Parathyroid adenoma (tissue), 2 donors: ENCODE measurements at regions not wholly inside any gene's neighbourhood (a gene's known extent, or its start where the extent isn't known, plus 50 kb on each side); places are given as distances from the start of the nearest gene placed in this dataset.

Source experiments
- H2AFZ ChIP-seq: fragments of 300-600 bp; sonication (generic); one replicate; pipeline ENCODE4 v1.7.0; 2017; ENCODE audit warnings: antibody characterized with exemption, mild to moderate bottlenecking
- H3K27ac ChIP-seq: fragments of 300-600 bp; sonication (generic); one replicate; pipeline ENCODE4 v1.7.0; 2017
- H3K27me3 ChIP-seq: fragments of 300-600 bp; sonication (generic); one replicate; pipeline ENCODE4 v1.7.0; 2017; ENCODE audit warnings: low read length; ENCODE audit not compliant: control insufficient read depth, insufficient read depth
- H3K36me3 ChIP-seq: fragments of 300-600 bp; sonication (generic); one replicate; pipeline ENCODE4 v1.7.0; 2017; ENCODE audit warnings: low read length; ENCODE audit not compliant: control insufficient read depth, insufficient read depth
- H3K4me1 ChIP-seq: fragments of 300-600 bp; sonication (generic); one replicate; pipeline ENCODE4 v1.7.0; 2017; ENCODE audit warnings: control low read depth
- H3K4me2 ChIP-seq: fragments of 300-600 bp; sonication (generic); one replicate; pipeline ENCODE4 v1.7.0; 2017; ENCODE audit warnings: low read length
- H3K4me3 ChIP-seq: fragments of 300-600 bp; sonication (generic); one replicate; pipeline ENCODE4 v1.7.0; 2017; ENCODE audit warnings: low read depth, low read length
- H3K79me2 ChIP-seq: fragments of 300-600 bp; sonication (generic); one replicate; pipeline ENCODE4 v1.7.0; 2017; ENCODE audit warnings: control low read depth
- H3K9ac ChIP-seq: fragments of 300-600 bp; sonication (generic); one replicate; pipeline ENCODE4 v1.7.0; 2017; ENCODE audit warnings: mild to moderate bottlenecking
- H3K9me3 ChIP-seq: fragments of 300-600 bp; sonication (generic); one replicate; pipeline ENCODE4 v1.7.0; 2017; ENCODE audit warnings: low read length; ENCODE audit not compliant: control insufficient read depth
- CTCF ChIP-seq: fragments of 300-600 bp; sonication (generic); IDR thresholded peaks from one replicate; pipeline ENCODE4 v1.7.0; 2017; ENCODE audit warnings: antibody characterized with exemption, mild to moderate bottlenecking
- donor health status: primary hyperparathyroidism.

- no peak overlapping the region for H3K4me2 ChIP-seq
- H3K27me3 ChIP-seq = no peaks in the 10 kb centered on the region
- no peak overlapping the region for H3K9ac ChIP-seq
- no peaks in the 10 kb centered on the region for H3K79me2 ChIP-seq
- no peaks in the 10 kb centered on the region for H3K9me3 ChIP-seq
- no peaks in the 10 kb centered on the region for H3K4me1 ChIP-seq
- no peak overlapping the region for H3K4me3 ChIP-seq
- no peak overlapping the region for H3K27ac ChIP-seq
- no peak for TF ChIP-seq CTCF
- no peaks in the 10 kb centered on the region for H3K36me3 ChIP-seq
- no peak overlapping the region for H2AFZ ChIP-seq
Measured at GRCh38 chr21:15370462-15370975, 305.7 kb upstream of the NRIP1 start.

- Histone ChIP-seq H3K9me3 (no peaks in the 10 kb centered on the region), H3K79me2 (no peaks in the 10 kb centered on the region), H3K4me2 (no peak overlapping the region), H3K36me3 (no peaks in the 10 kb centered on the region), H3K27ac (no peak overlapping the region), H2AFZ (no peak overlapping the region), H3K4me1 (no peaks in the 10 kb centered on the region), H3K4me3 (no peak overlapping the region), H3K9ac (no peak overlapping the region), H3K27me3 (no peaks in the 10 kb centered on the region)
- TF ChIP-seq CTCF = no peak
Measured at GRCh38 chr21:15373941-15374340, 309.1 kb upstream of the NRIP1 start.

- Histone ChIP-seq H3K9me3 (no peaks in the 10 kb centered on the region), H3K79me2 (no peaks in the 10 kb centered on the region), H3K27ac (no peak overlapping the region), H3K36me3 (no peaks in the 10 kb centered on the region), H3K4me1 (no peaks in the 10 kb centered on the region), H2AFZ (no peak overlapping the region), H3K27me3 (no peaks in the 10 kb centered on the region), H3K9ac (no peak overlapping the region), H3K4me3 (no peak overlapping the region), H3K4me2 (no peak overlapping the region)
- TF ChIP-seq CTCF = no peak
Measured at GRCh38 chr21:15379776-15380175, 315.0 kb upstream of the NRIP1 start.

- no peak overlapping the region for H3K4me2 ChIP-seq
- H3K79me2 ChIP-seq = no peaks in the 10 kb centered on the region
- no peak overlapping the region for H3K9ac ChIP-seq
- H3K27me3 ChIP-seq = no peaks in the 10 kb centered on the region
- no peaks in the 10 kb centered on the region for H3K36me3 ChIP-seq
- H3K4me1 ChIP-seq = no peaks in the 10 kb centered on the region
- H2AFZ ChIP-seq = no peak overlapping the region
- H3K27ac ChIP-seq = no peak overlapping the region
- TF ChIP-seq CTCF = no peak
- no peak overlapping the region for H3K4me3 ChIP-seq
- no peaks in the 10 kb centered on the region for H3K9me3 ChIP-seq
Measured at GRCh38 chr21:15383588-15383987, 318.8 kb upstream of the NRIP1 start.

- Histone ChIP-seq H3K79me2 (no peaks in the 10 kb centered on the region), H3K4me1 (no peaks in the 10 kb centered on the region), H3K4me3 (no peak overlapping the region), H3K27me3 (no peaks in the 10 kb centered on the region), H3K27ac (no peak overlapping the region), H2AFZ (no peak overlapping the region), H3K9ac (no peak overlapping the region), H3K36me3 (no peaks in the 10 kb centered on the region), H3K9me3 (no peaks in the 10 kb centered on the region), H3K4me2 (no peak overlapping the region)
- no peak for TF ChIP-seq CTCF
Measured at GRCh38 chr21:15390049-15390448, 325.2 kb upstream of the NRIP1 start.
